WTC11 (cell line): ENCODE measurements at regions not wholly inside any gene's neighbourhood (a gene's known extent, or its start where the extent isn't known, plus 50 kb on each side); places are given as distances from the start of the nearest gene placed in this dataset.

Experiments
- ATAC-seq: fragments of 200-7000 bp; cut with Tn5 transposase; 2 replicates; pipeline ENCODE4 v1.10.0; 2021; ENCODE audit warnings: mild to moderate bottlenecking, moderate library complexity
- CTCF ChIA-PET: fragments of 300-600 bp; sonication (Branson Sonifier 250); formaldehyde crosslinking; loops from one replicate; lab custom pipeline; 2021; ENCODE audit warnings: antibody characterized with exemption; lab: Charles Lee
- POLR2A ChIA-PET: fragments of 350-600 bp; sonication (Branson Sonifier 250); formaldehyde crosslinking; loops from one replicate; lab custom pipeline; 2021; ENCODE audit warnings: antibody characterized with exemption; lab: Charles Lee
- DNase-seq: peaks from one replicate; pipeline ENCODE4 v3.0.0; 2021; ENCODE audit warnings: low spot score
- H3K27ac Mint-ChIP-seq: 2 replicates; pipeline ENCODE4 v1.8.0; 2021; ENCODE audit warnings: mixed read lengths
- H3K27me3 Mint-ChIP-seq: 2 replicates; pipeline ENCODE4 v1.8.0; 2021; ENCODE audit warnings: low read depth, mild to moderate bottlenecking, moderate library complexity, mixed read lengths
- H3K36me3 Mint-ChIP-seq: 2 replicates; pipeline ENCODE4 v1.8.0; 2021; ENCODE audit warnings: mixed read lengths
- H3K4me1 Mint-ChIP-seq: 2 replicates; pipeline ENCODE4 v1.8.0; 2022; ENCODE audit warnings: mixed read lengths
- H3K4me3 Mint-ChIP-seq: 2 replicates; pipeline ENCODE4 v1.8.0; 2021; ENCODE audit warnings: mild to moderate bottlenecking, moderate library complexity, mixed read lengths
- H3K9me3 Mint-ChIP-seq: 2 replicates; pipeline ENCODE4 v1.8.0; 2021; ENCODE audit warnings: mixed read lengths
- ATF1 ChIP-seq: sonication (generic); formaldehyde crosslinking; IDR thresholded peaks from 2 replicates; pipeline ENCODE4 v1.8.1; 2023; ENCODE audit warnings: mild to moderate bottlenecking, moderate library complexity, missing genetic modification reagents
- CREM ChIP-seq: sonication (generic); formaldehyde crosslinking; IDR thresholded peaks from 2 replicates; pipeline ENCODE4 v1.8.1; 2022; ENCODE audit warnings: mild to moderate bottlenecking, missing genetic modification reagents, moderate library complexity
- E2F5 ChIP-seq: sonication (generic); formaldehyde crosslinking; IDR thresholded peaks from 2 replicates; pipeline ENCODE4 v1.8.1; 2022; ENCODE audit warnings: mild to moderate bottlenecking, moderate library complexity, missing genetic modification reagents
- ELF4 ChIP-seq: sonication (generic); formaldehyde crosslinking; IDR thresholded peaks from 2 replicates; pipeline ENCODE4 v1.8.1; 2022; ENCODE audit warnings: low read depth, mild to moderate bottlenecking, moderate library complexity, missing genetic modification reagents
- ERG ChIP-seq: fragments of 250-450 bp; sonication (Bioruptor Pico); IDR thresholded peaks from 2 replicates; pipeline ENCODE4 v1.8.0; 2021; ENCODE audit warnings: mild to moderate bottlenecking
- FOXJ3 ChIP-seq: sonication (generic); formaldehyde crosslinking; IDR thresholded peaks from 2 replicates; pipeline ENCODE4 v1.9.0; 2021; ENCODE audit warnings: missing genetic modification reagents, mild to moderate bottlenecking, borderline replicate concordance
- FOXK1 ChIP-seq: sonication (generic); formaldehyde crosslinking; IDR thresholded peaks from 2 replicates; pipeline ENCODE4 v1.8.0; 2022; ENCODE audit warnings: mild to moderate bottlenecking, moderate library complexity, missing genetic modification reagents
- FOXP1 ChIP-seq: sonication (generic); formaldehyde crosslinking; IDR thresholded peaks from 2 replicates; pipeline ENCODE4 v1.8.0; 2022; ENCODE audit warnings: missing genetic modification reagents, mild to moderate bottlenecking, moderate library complexity, borderline replicate concordance
- GRHL2 ChIP-seq: fragments of 250-450 bp; sonication (Bioruptor Pico); IDR thresholded peaks from 2 replicates; pipeline ENCODE4 v1.8.0; 2022; ENCODE audit warnings: mild to moderate bottlenecking, moderate library complexity; ENCODE audit not compliant: insufficient replicate concordance, severe bottlenecking
- GTF2I ChIP-seq: fragments of 250-450 bp; sonication (Bioruptor Pico); conservative IDR thresholded peaks from 2 replicates; pipeline ENCODE4 v1.4.0; 2021; ENCODE audit warnings: mild to moderate bottlenecking
- JAZF1 ChIP-seq: fragments of 250-450 bp; sonication (Bioruptor Pico); IDR thresholded peaks from 2 replicates; pipeline ENCODE4 v1.9.0; 2021; ENCODE audit warnings: moderate library complexity, mild to moderate bottlenecking, inconsistent platforms
- MLX ChIP-seq: sonication (generic); formaldehyde crosslinking; IDR thresholded peaks from 2 replicates; pipeline ENCODE4 v1.8.1; 2023; ENCODE audit warnings: mild to moderate bottlenecking, missing genetic modification reagents, moderate library complexity
- NR2C2 ChIP-seq: sonication (generic); formaldehyde crosslinking; IDR thresholded peaks from 2 replicates; pipeline ENCODE4 v1.8.0; 2022; ENCODE audit warnings: mild to moderate bottlenecking, missing genetic modification reagents
- RELA ChIP-seq: sonication (generic); formaldehyde crosslinking; IDR thresholded peaks from 2 replicates; pipeline ENCODE4 v1.8.1; 2022; ENCODE audit warnings: missing genetic modification reagents, mild to moderate bottlenecking, borderline replicate concordance
- SP1 ChIP-seq: sonication (generic); formaldehyde crosslinking; conservative IDR thresholded peaks from 2 replicates; pipeline ENCODE4 v1.8.1; 2022; ENCODE audit warnings: missing genetic modification reagents
- ZBTB21 ChIP-seq: sonication (generic); formaldehyde crosslinking; IDR thresholded peaks from 2 replicates; pipeline ENCODE4 v1.8.1; 2023; ENCODE audit warnings: mild to moderate bottlenecking, missing genetic modification reagents, borderline replicate concordance
- ZNF232 ChIP-seq: sonication (generic); formaldehyde crosslinking; IDR thresholded peaks from 2 replicates; pipeline ENCODE4 v1.8.0; 2022; ENCODE audit warnings: mild to moderate bottlenecking, missing genetic modification reagents
- ZNF263 ChIP-seq: sonication (generic); formaldehyde crosslinking; IDR thresholded peaks from 2 replicates; pipeline ENCODE4 v1.8.1; 2022; ENCODE audit warnings: low read depth, mild to moderate bottlenecking, moderate library complexity, missing genetic modification reagents
- ZNF281 ChIP-seq: sonication (generic); formaldehyde crosslinking; IDR thresholded peaks from 2 replicates; pipeline ENCODE4 v1.8.0; 2023; ENCODE audit warnings: mild to moderate bottlenecking, missing genetic modification reagents
- ZNF396 ChIP-seq: fragments of 250-450 bp; sonication (Bioruptor Pico); IDR thresholded peaks from 2 replicates; pipeline ENCODE4 v1.8.0; 2021; ENCODE audit warnings: mild to moderate bottlenecking, moderate library complexity, borderline replicate concordance
- ZNF671 ChIP-seq: fragments of 250-450 bp; sonication (Bioruptor Pico); IDR thresholded peaks from 2 replicates; pipeline ENCODE4 v1.8.0; 2021; ENCODE audit warnings: mild to moderate bottlenecking

GRCh38 chr10:123480344-123480743 is 185.8 kb upstream of the GPR26 start:
- no peaks in the 10 kb centered on the region for H3K36me3 Mint-ChIP-seq
- ChIA-PET CTCF (no interaction called here), POLR2A (no interaction called here)
- ATAC-seq (no peak), DNase-seq (no peak)
- H3K4me1 Mint-ChIP-seq = peaks cover 36% of the 10 kb centered on the region
- no peak overlapping the region for H3K27ac Mint-ChIP-seq
- H3K9me3 Mint-ChIP-seq = no peaks in the 10 kb centered on the region
- no peaks in the 10 kb centered on the region; the same call in 1 of the 2 replicates for H3K27me3 Mint-ChIP-seq
- no peak overlapping the region for H3K4me3 Mint-ChIP-seq
- TF ChIP-seq ZNF281 (CRISPR knock-in tag) (no peak), ZBTB21 (CRISPR knock-in tag) (no peak), MLX (CRISPR knock-in tag) (no peak), SP1 (no peak), GRHL2 (CRISPR knock-in tag) (no peak), ELF4 (no peak), FOXK1 (no peak), RELA (CRISPR knock-in tag) (no peak), ZNF671 (CRISPR knock-in tag) (no peak), CREM (CRISPR knock-in tag) (no peak)

- TF ChIP-seq FOXJ3 (CRISPR knock-in tag) (no peak), JAZF1 (no peak), ERG (no peak)
- H3K4me1 Mint-ChIP-seq = peaks cover 33% of the 10 kb centered on the region
- H3K36me3 Mint-ChIP-seq = no peaks in the 10 kb centered on the region
- CTCF ChIA-PET = no interaction called here
- H3K27me3 Mint-ChIP-seq = no peaks in the 10 kb centered on the region; the same call in 1 of the 2 replicates
- H3K27ac Mint-ChIP-seq = no peak overlapping the region
- ATAC-seq (no peak), DNase-seq (no peak)
- no peaks in the 10 kb centered on the region for H3K9me3 Mint-ChIP-seq
- H3K4me3 Mint-ChIP-seq = no peak overlapping the region
- POLR2A ChIA-PET = no interaction called here
Observed at GRCh38 chr10:123480845-123481244, 185.3 kb upstream of the GPR26 start.

GRCh38 chr10:123484722-123485121 is 181.4 kb upstream of the GPR26 start:
- no peaks in the 10 kb centered on the region for H3K27me3 Mint-ChIP-seq
- no peak for DNase-seq
- H3K4me3 Mint-ChIP-seq = no peak overlapping the region
- H3K27ac Mint-ChIP-seq = no peak overlapping the region
- H3K36me3 Mint-ChIP-seq = no peaks in the 10 kb centered on the region
- no peaks in the 10 kb centered on the region for H3K9me3 Mint-ChIP-seq
- CTCF ChIA-PET = no interaction called here
- POLR2A ChIA-PET = no interaction called here
- no peak for ATAC-seq
- H3K4me1 Mint-ChIP-seq = peaks cover 15% of the 10 kb centered on the region
- TF ChIP-seq SP1 (no peak), GTF2I (CRISPR knock-in tag) (no peak), NR2C2 (CRISPR knock-in tag) (no peak), ZNF232 (no peak), ZNF281 (CRISPR knock-in tag) (no peak), E2F5 (no peak), ZNF263 (no peak), ZNF396 (no peak), ZBTB21 (CRISPR knock-in tag) (no peak), FOXP1 (CRISPR knock-in tag) (no peak), ATF1 (CRISPR knock-in tag) (no peak)
